ENCODE measurements at regions not wholly inside any gene's neighbourhood (a gene's known extent, or its start where the extent isn't known, plus 50 kb on each side); places are given as distances from the start of the nearest gene placed in this dataset.

GRCh38 chr16:54341892-54342776, 55.5 kb upstream of the IRX3 start:
- Histone ChIP-seq H3K4me3 (ENCODE audit: low read depth, low read length) (no peak overlapping the region), H3K27me3 (ENCODE audit: control insufficient read depth, insufficient read depth, low read length) (peaks cover 3% of the 10 kb centered on the region; the same call in 1 of the 2 replicates), H3K36me3 (ENCODE audit: control insufficient read depth, insufficient read depth, low read length) (no peaks in the 10 kb centered on the region)
- DNase-seq (ENCODE audit: low read depth), result no peak
- TF ChIP-seq CTCF (IDR thresholded peaks at IDR 0.05; ENCODE audit: insufficient read depth, low read depth, low read length), result no peak
- CTCF ChIA-PET, result interaction anchor here (1.0 to 1.3 kb wide), 4 partner anchors 11 to 792 kb away, joined by 3 to 7 read pairs (median 3); no protein-coding TSS in a partner anchor
- POLR2A ChIA-PET, result no interaction called here

GRCh38 chr16:54340531-54340930, 53.9 kb upstream of the IRX3 start:
- Histone ChIP-seq H3K36me3 (ENCODE audit: control insufficient read depth, insufficient read depth, low read length) (no peaks in the 10 kb centered on the region), H3K27me3 (ENCODE audit: control insufficient read depth, insufficient read depth, low read length) (peaks cover 7% of the 10 kb centered on the region), H3K4me3 (ENCODE audit: low read depth, low read length) (no peak overlapping the region)
- POLR2A ChIA-PET, result no interaction called here
- no peak for DNase-seq (ENCODE audit: low read depth)
- CTCF ChIA-PET, result interaction anchor here (1.3 kb wide), 1 partner anchor 9 kb away, joined by 7 read pairs; no protein-coding TSS in a partner anchor
- no peak for TF ChIP-seq CTCF (IDR thresholded peaks at IDR 0.05; ENCODE audit: insufficient read depth, low read depth, low read length)

GRCh38 chr16:54336631-54337204, 50.1 kb upstream of the IRX3 start:
- Histone ChIP-seq H3K27me3 (ENCODE audit: control insufficient read depth, insufficient read depth, low read length) (peaks cover 7% of the 10 kb centered on the region), H3K36me3 (ENCODE audit: control insufficient read depth, insufficient read depth, low read length) (no peaks in the 10 kb centered on the region), H3K4me3 (ENCODE audit: low read depth, low read length) (no peak overlapping the region)
- TF ChIP-seq CTCF (IDR thresholded peaks at IDR 0.05; ENCODE audit: insufficient read depth, low read depth, low read length), result no peak
- DNase-seq (ENCODE audit: low read depth), result no peak
- CTCF ChIA-PET, result no interaction called here
- POLR2A ChIA-PET, result no interaction called here

Data from BJ (cell line).